KMS-11 (cell line): ENCODE measurements at regions not wholly inside any gene's neighbourhood (a gene's known extent, or its start where the extent isn't known, plus 50 kb on each side); places are given as distances from the start of the nearest gene placed in this dataset.

Experiments used
- H2AFZ ChIP-seq: fragments of 200-600 bp; sonication (generic); 2 replicates; pipeline ENCODE4 v1.6.1; 2016; ENCODE audit warnings: antibody characterized with exemption, mixed run types, low read depth
- H3K27ac ChIP-seq: fragments of 200-600 bp; sonication (generic); 2 replicates; pipeline ENCODE4 v1.6.1; 2016; ENCODE audit warnings: mild to moderate bottlenecking, mixed run types
- H3K27me3 ChIP-seq: fragments of 200-600 bp; sonication (generic); 2 replicates; pipeline ENCODE4 v1.6.1; 2017; ENCODE audit warnings: mild to moderate bottlenecking, low read depth, mixed run types, moderate library complexity; ENCODE audit not compliant: insufficient read depth
- H3K36me3 ChIP-seq: fragments of 200-600 bp; sonication (generic); 2 replicates; pipeline ENCODE4 v1.6.1; 2017; ENCODE audit warnings: mild to moderate bottlenecking, mixed run types; ENCODE audit not compliant: insufficient read depth
- H3K4me1 ChIP-seq: fragments of 200-600 bp; sonication (generic); 2 replicates; pipeline ENCODE4 v1.6.1; 2016; ENCODE audit warnings: mild to moderate bottlenecking, low read depth, mixed run types; ENCODE audit not compliant: poor library complexity, severe bottlenecking
- H3K4me2 ChIP-seq: fragments of 200-600 bp; sonication (generic); 2 replicates; pipeline ENCODE4 v1.7.0; 2016; ENCODE audit warnings: mild to moderate bottlenecking, mixed run types
- H3K4me3 ChIP-seq: fragments of 200-600 bp; sonication (generic); IDR thresholded peaks from 2 replicates; pipeline ENCODE4 v1.6.1; 2017; ENCODE audit warnings: low read depth, low read length, mixed read lengths; ENCODE audit not compliant: insufficient read depth
- H3K79me2 ChIP-seq: fragments of 200-600 bp; sonication (generic); 2 replicates; pipeline ENCODE4 v1.6.1; 2016; ENCODE audit warnings: low read depth, mixed run types; ENCODE audit not compliant: insufficient read depth
- H3K9ac ChIP-seq: fragments of 200-600 bp; sonication (generic); 2 replicates; pipeline ENCODE4 v1.6.1; 2016; ENCODE audit warnings: mild to moderate bottlenecking, mixed run types
- H4K20me1 ChIP-seq: fragments of 200-600 bp; sonication (generic); 2 replicates; pipeline ENCODE4 v1.6.1; 2016; ENCODE audit warnings: mild to moderate bottlenecking, mixed run types; ENCODE audit not compliant: insufficient read depth
- TF ChIP-seq, protein P1 (sequence below): fragments of 200-600 bp; sonication (generic); conservative IDR thresholded peaks from 2 replicates; pipeline ENCODE4 v1.6.1; 2017; ENCODE audit warnings: low read depth, mild to moderate bottlenecking, antibody characterized with exemption, low read length, moderate library complexity, mixed read lengths

DNA sequence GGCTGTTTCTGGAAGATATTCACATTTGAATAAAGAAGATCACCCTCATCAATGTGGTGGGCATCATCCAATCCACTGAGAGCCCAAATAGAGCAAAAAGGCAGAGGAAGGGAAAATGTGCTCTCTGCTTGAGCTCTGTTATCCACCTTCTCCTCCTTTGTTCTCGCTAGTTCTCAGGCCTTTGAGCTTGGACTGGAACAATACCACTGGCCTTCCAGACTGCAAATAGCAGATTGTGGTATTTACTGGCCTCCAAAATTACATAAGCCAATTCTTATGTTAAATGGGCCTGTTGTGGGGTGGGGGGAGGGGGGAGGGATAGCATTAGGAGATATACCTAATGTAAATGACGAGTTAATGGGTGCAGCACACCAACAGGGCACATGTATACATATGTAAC, 219.3 kb downstream of the C1orf94 start:
- Histone ChIP-seq H4K20me1 (no peaks in the 10 kb centered on the region), H2AFZ (no peak overlapping the region), H3K9ac (no peak overlapping the region), H3K4me2 (no peak overlapping the region), H3K27me3 (no peaks in the 10 kb centered on the region), H3K4me3 (no peak overlapping the region), H3K79me2 (no peaks in the 10 kb centered on the region), H3K4me1 (no peaks in the 10 kb centered on the region), H3K27ac (no peak overlapping the region), H3K36me3 (no peaks in the 10 kb centered on the region)
- TF ChIP-seq, protein P1, sequence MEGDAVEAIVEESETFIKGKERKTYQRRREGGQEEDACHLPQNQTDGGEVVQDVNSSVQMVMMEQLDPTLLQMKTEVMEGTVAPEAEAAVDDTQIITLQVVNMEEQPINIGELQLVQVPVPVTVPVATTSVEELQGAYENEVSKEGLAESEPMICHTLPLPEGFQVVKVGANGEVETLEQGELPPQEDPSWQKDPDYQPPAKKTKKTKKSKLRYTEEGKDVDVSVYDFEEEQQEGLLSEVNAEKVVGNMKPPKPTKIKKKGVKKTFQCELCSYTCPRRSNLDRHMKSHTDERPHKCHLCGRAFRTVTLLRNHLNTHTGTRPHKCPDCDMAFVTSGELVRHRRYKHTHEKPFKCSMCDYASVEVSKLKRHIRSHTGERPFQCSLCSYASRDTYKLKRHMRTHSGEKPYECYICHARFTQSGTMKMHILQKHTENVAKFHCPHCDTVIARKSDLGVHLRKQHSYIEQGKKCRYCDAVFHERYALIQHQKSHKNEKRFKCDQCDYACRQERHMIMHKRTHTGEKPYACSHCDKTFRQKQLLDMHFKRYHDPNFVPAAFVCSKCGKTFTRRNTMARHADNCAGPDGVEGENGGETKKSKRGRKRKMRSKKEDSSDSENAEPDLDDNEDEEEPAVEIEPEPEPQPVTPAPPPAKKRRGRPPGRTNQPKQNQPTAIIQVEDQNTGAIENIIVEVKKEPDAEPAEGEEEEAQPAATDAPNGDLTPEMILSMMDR, result no peak

DNA sequence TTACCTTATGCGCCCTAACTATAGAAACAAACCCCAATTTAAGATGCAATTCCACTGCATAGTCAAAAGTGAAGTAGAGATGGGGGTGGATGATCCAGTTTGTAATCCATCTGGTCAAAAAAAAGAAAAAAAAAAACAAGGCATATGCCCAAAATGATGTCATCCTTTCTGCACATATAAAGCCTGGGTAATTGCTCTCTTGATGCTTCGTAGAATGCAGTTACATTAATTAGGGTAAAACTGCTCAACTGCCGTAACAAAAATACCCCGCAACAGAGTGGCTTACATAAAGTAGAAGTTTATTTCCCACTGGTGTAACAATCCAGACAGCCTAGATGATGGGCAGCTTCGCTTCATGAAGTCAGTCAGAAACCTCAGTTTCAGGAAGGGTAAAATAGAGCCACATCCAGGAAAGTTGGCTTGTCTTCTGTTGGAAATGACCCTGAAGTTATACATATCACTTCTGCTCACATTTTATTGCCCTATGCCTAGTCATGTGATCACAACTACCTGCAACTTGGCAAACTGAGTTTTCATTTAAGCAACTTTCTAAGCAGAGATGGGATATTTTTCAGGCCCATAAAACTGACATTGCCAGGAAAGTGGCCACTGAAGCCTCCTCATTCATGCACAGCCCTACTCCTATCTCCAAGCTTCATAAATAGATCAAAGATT, 221.7 kb downstream of the C1orf94 start:
- H3K27ac ChIP-seq, result no peak overlapping the region
- no peaks in the 10 kb centered on the region for H3K36me3 ChIP-seq
- no peak overlapping the region for H3K4me2 ChIP-seq
- no peaks in the 10 kb centered on the region for H3K27me3 ChIP-seq
- TF ChIP-seq, protein P1, result no peak
- no peak overlapping the region for H2AFZ ChIP-seq
- H3K4me3 ChIP-seq, result no peak overlapping the region
- no peaks in the 10 kb centered on the region for H3K79me2 ChIP-seq
- no peaks in the 10 kb centered on the region for H4K20me1 ChIP-seq
- H3K9ac ChIP-seq, result no peak overlapping the region
- H3K4me1 ChIP-seq, result no peaks in the 10 kb centered on the region

DNA sequence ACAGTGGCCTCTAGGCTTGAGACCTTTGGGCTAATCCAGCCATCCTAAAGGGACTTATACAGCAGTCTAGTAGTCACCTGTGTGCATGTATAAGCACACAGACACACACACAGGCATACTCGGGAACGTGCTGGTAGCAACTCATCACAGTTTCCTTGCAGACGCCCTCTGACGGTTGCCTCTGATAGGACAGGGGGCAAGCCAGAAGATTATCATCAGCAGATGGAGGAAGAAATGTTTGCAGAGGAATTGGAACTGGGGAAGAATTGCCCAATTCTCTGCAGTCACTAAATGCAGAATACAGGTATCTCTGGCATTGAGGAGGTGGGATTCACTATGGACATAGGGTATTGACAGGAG, 222.2 kb downstream of the C1orf94 start:
- Histone ChIP-seq H3K4me2 (no peak overlapping the region), H3K4me1 (no peaks in the 10 kb centered on the region), H3K9ac (no peak overlapping the region), H3K4me3 (no peak overlapping the region), H3K79me2 (no peaks in the 10 kb centered on the region), H3K27me3 (no peaks in the 10 kb centered on the region), H4K20me1 (no peaks in the 10 kb centered on the region), H2AFZ (no peak overlapping the region), H3K36me3 (no peaks in the 10 kb centered on the region), H3K27ac (no peak overlapping the region)
- TF ChIP-seq, protein P1, result no peak

DNA sequence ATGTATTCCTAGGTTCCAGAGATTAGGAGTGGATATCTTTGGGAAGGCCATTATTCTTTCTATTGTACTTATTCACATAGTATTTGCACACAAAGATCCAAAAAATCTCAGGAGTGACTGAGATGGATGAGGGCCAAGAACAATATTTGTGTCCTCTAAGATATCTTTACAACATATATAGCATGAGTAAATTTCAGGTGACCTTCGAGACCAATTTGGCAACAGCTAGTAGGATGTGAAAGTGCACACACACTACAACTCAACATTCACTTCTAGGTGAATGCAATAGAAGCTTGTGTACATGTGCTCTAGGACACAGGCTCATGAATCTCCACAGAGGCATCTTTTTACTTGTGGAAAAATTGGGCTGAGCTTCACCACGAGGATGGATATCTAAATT, 224.0 kb downstream of the C1orf94 start:
- Histone ChIP-seq H4K20me1 (no peaks in the 10 kb centered on the region), H3K4me3 (no peak overlapping the region), H3K36me3 (no peaks in the 10 kb centered on the region), H3K4me2 (no peak overlapping the region), H2AFZ (no peak overlapping the region), H3K9ac (no peak overlapping the region), H3K79me2 (no peaks in the 10 kb centered on the region), H3K27me3 (no peaks in the 10 kb centered on the region), H3K27ac (no peak overlapping the region), H3K4me1 (no peaks in the 10 kb centered on the region)
- TF ChIP-seq, protein P1, result no peak
